ENCODE measurements at regions not wholly inside any gene's neighbourhood (a gene's known extent, or its start where the extent isn't known, plus 50 kb on each side); places are given as distances from the start of the nearest gene placed in this dataset.
"Not testable (repeated sequence)": the region's sequence is repeated elsewhere in the genome, so short reads cannot be mapped to it uniquely, and the experiment has no call there.

- DNase-seq (ENCODE audit: low read depth), result no peak
These were observed 362.0 kb upstream of the ADARB2 start for GRCh38 chr10:2099321-2099720.

GRCh38 chr10:2097937-2098336, 360.6 kb upstream of the ADARB2 start:
- DNase-seq (ENCODE audit: low read depth), result no peak

- no peak for DNase-seq (ENCODE audit: low read depth)
These were observed 356.8 kb upstream of the ADARB2 start for GRCh38 chr10:2094171-2094570.

GRCh38 chr10:2083591-2083990, 346.3 kb upstream of the ADARB2 start:
- no peak for DNase-seq (ENCODE audit: low read depth)

- DNase-seq (ENCODE audit: low read depth), result no peak
These were observed 344.2 kb upstream of the ADARB2 start for GRCh38 chr10:2081501-2081900.

GRCh38 chr10:2079603-2080078, 342.3 kb upstream of the ADARB2 start:
- no peak for DNase-seq (ENCODE audit: low read depth)

GRCh38 chr10:2077231-2077630, 339.9 kb upstream of the ADARB2 start:
- no peak for DNase-seq (ENCODE audit: low read depth)

GRCh38 chr10:2076528-2076927, 339.2 kb upstream of the ADARB2 start:
- no peak for DNase-seq (ENCODE audit: low read depth)

- no peak for DNase-seq (ENCODE audit: low read depth)
These were observed 329.7 kb upstream of the ADARB2 start for GRCh38 chr10:2067015-2067414.

GRCh38 chr10:2054728-2055127, 317.4 kb upstream of the ADARB2 start:
- no peak for DNase-seq (ENCODE audit: low read depth)

GRCh38 chr10:2053805-2054204, 316.5 kb upstream of the ADARB2 start:
- no peak for DNase-seq (ENCODE audit: low read depth)

GRCh38 chr10:2051108-2051507, 313.8 kb upstream of the ADARB2 start:
- DNase-seq (ENCODE audit: low read depth), result no peak

- no peak for DNase-seq (ENCODE audit: low read depth)
These were observed 312.2 kb upstream of the ADARB2 start for GRCh38 chr10:2049560-2049959.

GRCh38 chr10:2048337-2048973, 311.1 kb upstream of the ADARB2 start:
- DNase-seq (ENCODE audit: low read depth), result no peak

GRCh38 chr10:2047679-2048078, 310.4 kb upstream of the ADARB2 start:
- no peak for DNase-seq (ENCODE audit: low read depth)

- no peak for DNase-seq (ENCODE audit: low read depth)
These were observed 306.1 kb upstream of the ADARB2 start for GRCh38 chr10:2043379-2043778.

- DNase-seq (ENCODE audit: low read depth), result no peak
These were observed 300.7 kb upstream of the ADARB2 start for GRCh38 chr10:2038036-2038435.

GRCh38 chr10:2037246-2037645, 299.9 kb upstream of the ADARB2 start:
- DNase-seq (ENCODE audit: low read depth), result no peak

- no peak for DNase-seq (ENCODE audit: low read depth)
These were observed 298.9 kb upstream of the ADARB2 start for GRCh38 chr10:2036209-2036608.

GRCh38 chr10:2030046-2030445, 292.7 kb upstream of the ADARB2 start:
- no peak for DNase-seq (ENCODE audit: low read depth)

GRCh38 chr10:2026936-2027335, 289.6 kb upstream of the ADARB2 start:
- no peak for DNase-seq (ENCODE audit: low read depth)

- DNase-seq (ENCODE audit: low read depth), result not testable (repeated sequence)
These were observed 287.4 kb upstream of the ADARB2 start for GRCh38 chr10:2024750-2025149.

- no peak for DNase-seq (ENCODE audit: low read depth)
These were observed 286.4 kb upstream of the ADARB2 start for GRCh38 chr10:2023687-2024086.

- DNase-seq (ENCODE audit: low read depth), result no peak
These were observed 285.1 kb upstream of the ADARB2 start for GRCh38 chr10:2022401-2022800.
